ENCODE measurements at regions not wholly inside any gene's neighbourhood (a gene's known extent, or its start where the extent isn't known, plus 50 kb on each side); places are given as distances from the start of the nearest gene placed in this dataset.

DNA sequence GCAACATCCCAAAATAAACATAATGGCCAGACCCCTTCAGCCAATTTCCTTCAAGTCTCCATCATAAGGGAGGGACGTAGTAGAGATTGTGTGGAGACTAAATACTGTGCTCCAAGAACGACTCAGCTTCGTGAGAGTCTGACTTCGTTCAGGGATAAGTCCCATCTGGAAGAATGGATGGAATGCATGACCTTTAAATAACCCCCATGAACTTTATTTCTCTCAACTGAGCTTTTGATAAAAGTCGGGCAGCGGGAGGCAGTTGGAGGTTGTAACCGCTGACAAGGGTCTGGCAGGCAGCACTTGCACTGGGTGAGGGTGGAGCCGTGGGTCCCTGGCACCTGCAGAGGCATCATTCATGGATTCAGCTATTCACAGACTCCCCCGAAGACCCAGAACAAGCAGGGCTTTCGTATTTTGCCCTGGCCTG is 115.9 kb downstream of the ZFP36L2 start:
- in situ Hi-C loops (cut with MboI; ENCODE audit: low sequenced_read_pairs) = no loop called here

DNA sequence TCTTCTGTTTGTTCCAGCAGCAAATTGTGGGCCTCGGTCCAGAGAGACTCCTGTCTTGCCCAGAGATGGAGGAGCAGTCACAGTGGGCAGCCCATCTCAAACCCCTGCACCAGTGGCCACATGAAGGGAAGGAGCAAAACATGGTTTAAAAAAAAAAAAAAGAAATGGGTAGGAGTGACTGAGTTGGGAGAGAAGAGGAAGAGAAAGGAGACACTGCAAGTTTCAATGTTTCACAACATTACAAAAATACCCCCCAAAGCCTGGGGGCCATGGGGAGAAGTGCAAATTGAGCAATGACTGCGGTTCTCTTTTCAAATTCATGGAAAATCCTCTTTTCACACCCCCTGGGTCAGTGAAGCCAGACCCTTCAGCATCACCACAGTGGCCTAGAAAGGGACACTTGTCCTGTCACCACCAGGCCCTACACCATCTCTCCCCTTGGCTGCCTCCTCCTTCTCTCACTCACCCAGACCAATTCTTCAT is 117.1 kb downstream of the ZFP36L2 start:
- in situ Hi-C loops (cut with MboI; ENCODE audit: low sequenced_read_pairs) = no loop called here

DNA sequence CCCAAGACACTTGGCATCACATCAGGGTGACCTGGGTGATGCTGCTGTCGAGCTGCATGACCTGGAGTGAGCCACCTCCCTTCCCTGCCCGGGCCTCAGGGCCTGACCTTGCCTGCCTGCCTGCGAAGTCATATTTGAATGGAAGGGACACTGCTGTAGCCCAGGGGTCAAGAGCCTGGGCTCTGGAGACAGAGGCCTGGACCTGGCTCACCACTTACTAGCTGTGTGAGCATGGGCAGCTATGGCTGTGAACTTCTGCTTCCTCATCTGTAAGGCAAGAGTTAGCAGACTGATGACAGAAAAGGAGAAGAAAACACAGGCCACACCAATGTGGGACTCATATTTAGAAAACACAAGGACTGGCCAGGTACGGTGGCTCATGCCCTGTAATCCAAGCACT is 118.7 kb downstream of the ZFP36L2 start:
- in situ Hi-C loops (cut with MboI; ENCODE audit: low sequenced_read_pairs) = no loop called here

DNA sequence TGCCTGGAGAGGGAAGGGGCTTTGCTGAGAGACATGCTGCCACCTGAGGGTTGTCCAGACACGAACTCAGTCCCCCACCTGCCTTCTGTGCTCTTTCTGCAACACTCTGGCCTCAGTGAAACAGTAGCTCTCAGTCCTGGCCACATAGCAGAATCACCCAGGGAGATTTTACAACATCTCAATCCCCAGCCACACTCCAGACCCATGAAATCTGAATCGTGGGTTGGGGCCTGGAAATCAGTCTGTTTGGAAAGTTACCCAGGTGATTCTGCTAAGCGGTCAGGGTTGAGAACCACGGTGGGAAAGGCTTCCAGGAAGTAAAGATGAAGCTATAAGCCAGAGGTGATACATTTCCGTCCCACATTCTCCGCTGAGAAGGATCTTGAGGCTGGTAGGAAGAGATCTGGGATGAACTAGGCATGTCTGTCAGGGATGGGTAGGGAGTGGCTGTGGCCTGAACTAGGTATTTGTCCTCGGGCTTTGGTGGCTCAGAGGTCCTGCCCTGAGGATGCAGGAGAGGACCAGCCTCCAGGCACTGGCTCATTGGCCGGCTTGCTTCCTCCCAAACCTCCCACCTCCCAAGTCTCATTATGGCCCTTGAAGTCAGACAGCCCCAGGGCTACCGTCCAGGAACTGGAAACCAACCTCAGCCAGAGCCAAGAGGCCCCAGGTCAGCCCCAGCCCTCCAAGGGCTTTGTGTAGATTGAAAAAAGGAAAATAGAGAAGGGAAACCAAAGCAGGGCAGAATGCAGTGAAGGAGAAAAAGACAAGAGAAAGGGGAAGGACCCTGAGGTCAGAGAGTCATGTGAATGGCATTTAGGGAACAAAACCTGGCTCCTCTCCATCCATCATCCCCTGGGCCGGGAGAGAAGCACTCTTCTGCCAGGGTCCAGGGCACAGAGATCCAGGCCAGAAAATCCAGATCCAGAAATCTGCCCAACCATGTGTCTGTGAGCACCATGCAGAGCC is 119.6 kb downstream of the ZFP36L2 start:
- in situ Hi-C loops (cut with MboI; ENCODE audit: low sequenced_read_pairs) = no loop called here

DNA sequence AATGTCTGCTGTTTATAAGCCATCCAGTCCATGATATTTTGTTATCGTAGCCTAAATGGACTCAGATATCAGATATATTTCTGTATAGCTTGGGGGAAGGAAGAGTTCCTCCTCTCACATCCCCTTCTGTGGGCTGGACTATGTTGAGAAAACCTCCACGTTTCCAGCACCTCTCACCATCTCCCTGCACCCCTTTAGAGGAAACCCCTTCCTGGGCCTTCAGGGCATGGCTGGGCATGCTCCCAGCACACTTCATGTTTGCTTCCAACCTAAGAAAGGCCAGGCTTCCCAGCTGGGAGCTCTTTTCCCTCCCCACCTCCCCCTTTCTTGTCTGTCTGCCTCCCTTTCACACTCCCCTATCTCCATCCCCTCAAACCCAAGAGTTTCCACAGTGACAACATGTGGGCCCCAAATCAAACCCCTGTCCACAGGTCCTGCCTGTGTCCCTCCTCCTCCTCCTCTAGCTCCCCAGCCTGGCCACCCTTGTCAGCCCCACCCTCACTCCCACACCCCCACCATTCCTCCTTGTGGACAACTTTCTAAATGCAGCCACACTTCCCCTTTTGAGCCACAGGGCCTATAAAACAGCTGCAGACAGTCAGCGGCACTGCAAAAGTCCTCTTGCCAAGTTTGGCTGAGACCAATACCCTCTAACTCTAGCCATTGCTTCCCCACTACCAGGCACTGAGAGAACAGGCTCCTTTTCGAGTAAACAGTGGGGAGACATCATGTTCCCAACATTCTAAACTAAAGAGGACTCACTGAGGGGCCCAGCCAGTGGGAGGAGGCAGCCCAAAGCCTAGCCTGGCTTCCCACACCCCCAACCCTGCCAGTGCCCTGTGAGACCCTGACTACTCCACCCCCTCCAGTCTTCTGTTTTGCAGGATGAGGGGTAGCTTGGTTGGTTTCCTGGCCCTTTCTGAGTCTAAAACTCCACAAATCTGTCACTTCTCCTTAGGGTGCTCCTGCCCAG is 120.5 kb downstream of the ZFP36L2 start:
- in situ Hi-C loops (cut with MboI; ENCODE audit: low sequenced_read_pairs) = no loop called here

DNA sequence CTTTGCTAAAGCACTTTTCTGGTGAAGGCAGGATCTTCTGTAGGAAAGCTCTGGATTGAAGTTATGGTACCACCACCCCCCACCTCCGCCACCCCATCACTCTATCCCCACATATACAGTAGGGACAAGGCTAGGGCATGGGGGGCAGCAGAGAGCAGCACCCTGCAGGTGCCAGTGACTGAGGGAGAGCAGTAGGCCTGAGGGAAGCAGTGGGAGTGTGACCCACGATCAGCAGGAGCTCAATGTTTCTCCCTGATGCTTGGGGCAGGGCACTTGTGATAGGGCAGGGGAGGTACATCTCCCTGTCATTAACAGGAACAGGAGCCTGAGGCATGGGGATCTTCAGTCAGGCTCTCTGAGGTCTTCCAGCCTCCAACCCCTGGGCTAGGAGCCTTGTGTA is 121.6 kb downstream of the ZFP36L2 start:
- in situ Hi-C loops (cut with MboI; ENCODE audit: low sequenced_read_pairs) = no loop called here

DNA sequence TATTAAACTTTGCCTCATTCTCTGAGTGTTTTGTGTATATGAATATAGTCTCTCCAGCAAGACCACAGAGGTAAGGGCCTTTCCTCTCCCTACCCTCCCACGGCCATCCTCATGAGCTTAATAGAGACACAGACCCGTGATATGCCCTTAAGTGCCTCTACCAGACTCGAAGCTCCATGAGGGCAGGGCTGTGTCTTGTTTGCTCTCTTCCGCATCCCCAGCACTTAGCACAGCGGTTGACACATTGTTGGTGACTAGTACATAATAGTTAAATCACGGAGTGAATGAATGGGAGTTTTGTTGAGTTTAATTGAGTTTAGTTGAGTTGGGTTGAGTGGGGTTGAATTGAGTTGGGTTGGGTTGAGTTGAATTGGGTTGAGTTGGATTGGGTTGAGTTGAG is 122.3 kb downstream of the ZFP36L2 start:
- in situ Hi-C loops (cut with MboI; ENCODE audit: low sequenced_read_pairs) = no loop called here

DNA sequence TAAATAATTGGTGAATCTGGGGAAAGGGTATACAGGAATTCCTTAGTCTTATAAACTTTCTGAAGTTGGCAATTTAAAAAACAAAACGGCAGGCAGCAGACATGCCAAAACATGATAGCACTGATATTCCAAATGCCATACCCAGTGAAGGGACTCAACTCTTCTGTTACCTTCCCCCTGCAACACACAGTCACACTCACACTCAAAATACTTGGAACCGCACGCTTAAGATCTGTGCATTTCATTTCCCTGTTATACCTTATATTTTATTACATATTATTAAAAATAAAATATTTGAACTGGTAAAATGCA is 123.4 kb downstream of the ZFP36L2 start:
- in situ Hi-C loops (cut with MboI; ENCODE audit: low sequenced_read_pairs) = no loop called here

DNA sequence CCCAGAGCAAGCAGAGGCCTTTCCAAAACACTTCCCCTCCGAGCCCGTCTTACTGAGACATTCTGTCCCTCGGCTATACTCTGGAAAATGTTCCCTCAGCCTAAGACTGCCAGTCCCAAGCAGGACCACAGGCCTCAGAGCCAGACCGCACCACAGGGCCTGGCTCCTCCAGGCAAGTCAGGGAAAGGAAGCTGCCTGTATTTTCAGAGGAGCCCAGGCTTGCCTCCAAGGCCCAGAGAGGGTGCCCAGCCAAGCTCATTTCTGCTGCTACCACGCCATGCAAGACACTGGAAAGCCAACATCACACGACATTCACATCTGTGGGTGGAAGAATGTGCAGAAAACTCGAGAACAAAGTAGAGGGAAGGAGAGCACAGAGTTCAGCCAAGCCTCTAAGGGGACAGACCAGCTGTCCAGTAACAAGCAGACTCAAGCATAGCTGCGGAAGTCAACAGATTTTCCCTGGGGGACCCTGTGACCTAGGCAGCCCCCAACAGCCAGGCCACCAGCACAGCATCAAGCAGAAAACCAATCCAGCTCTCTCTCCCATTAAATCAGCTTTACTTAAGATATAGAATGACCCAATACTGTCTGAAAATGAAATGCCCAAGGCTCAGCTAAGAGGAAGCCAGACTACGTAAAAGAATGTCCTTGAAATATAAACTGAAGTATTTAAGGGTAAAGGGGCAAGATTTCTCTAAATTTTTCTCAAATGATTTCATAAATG is 123.9 kb downstream of the ZFP36L2 start:
- in situ Hi-C loops (cut with MboI; ENCODE audit: low sequenced_read_pairs) = no loop called here

DNA sequence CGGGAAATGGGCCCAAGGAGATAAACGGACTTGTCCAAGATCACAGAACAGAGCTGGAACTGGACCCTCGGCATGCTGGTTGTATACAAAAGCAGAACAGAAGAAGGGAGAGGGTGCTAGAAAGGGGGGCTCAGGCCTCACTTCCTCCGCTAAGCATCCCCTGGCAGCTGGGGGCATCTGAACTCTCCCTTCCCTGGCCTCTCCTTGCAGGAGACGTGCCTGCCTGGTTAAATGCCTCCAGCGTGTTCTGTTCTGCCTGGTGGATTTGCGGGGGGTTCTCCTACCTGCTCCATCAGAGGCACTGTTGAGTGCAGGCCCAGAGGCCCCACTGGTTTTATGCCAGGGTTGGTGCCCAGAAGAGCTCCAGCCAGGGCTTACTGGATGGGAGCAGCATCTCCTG is 124.7 kb downstream of the ZFP36L2 start:
- in situ Hi-C loops (cut with MboI; ENCODE audit: low sequenced_read_pairs) = no loop called here

DNA sequence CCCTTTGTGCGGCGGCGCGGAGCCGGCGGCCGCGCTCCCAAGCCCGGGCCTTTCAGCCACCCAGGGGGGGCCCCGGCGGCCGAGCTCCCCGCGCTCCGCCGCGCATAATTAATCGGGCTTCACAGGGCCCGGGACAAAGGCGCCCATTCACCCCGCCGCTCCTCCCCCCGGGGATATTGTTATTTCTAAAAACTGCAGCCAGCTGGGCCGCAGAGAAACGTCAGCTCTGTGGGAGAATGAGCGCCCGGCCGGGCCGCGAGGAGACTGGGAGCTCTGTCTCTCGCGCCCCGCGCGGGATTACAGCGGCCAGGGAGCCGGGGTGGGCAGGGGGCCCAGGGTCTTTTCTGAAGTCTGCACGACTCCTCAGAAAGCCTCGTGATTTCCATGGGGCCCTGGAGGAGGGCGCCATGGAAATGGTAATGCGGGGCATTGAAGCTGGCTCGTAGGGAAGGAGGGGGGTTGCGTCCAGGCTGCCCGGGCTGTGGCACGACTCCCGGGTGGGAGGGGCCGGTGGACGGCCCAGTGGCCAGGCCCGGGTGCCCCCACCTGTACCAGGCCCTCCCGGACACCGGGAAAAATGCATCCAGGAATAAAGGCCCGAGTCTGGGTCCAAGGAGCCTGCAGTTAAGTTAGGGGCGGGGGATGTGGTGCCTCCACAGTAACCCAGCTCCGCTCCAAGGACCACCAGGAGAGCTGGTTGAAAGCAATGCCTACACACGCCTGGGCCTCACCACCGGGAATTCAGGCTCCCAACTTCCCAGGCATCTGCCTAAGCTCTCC is 125.3 kb downstream of the ZFP36L2 start:
- in situ Hi-C loops (cut with MboI; ENCODE audit: low sequenced_read_pairs) = no loop called here

DNA sequence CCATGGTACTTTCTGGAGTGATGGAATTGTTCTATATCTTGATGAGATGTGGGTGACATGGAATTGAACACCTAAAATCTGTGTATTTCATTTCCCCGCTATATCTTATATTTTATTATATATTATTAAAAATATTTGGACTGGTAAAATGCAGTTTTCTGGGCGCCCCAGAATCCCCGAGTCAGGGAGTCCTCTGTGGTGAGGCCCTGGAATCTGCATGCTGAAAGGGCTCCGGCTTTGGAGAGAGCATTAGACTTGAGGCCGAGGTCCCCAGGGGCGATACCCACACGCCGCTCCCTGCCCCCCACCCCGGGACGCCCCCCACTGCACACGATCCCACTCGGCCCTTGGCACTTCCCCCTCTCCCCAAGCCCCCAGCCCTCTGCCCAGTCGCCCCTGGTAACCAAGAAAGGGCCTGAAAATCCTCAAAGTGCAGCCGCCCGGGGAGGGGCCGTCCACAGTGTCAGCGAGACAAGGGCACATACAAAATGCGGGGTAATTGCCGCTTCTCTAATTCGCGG is 126.0 kb downstream of the ZFP36L2 start:
- in situ Hi-C loops (cut with MboI; ENCODE audit: low sequenced_read_pairs) = no loop called here

DNA sequence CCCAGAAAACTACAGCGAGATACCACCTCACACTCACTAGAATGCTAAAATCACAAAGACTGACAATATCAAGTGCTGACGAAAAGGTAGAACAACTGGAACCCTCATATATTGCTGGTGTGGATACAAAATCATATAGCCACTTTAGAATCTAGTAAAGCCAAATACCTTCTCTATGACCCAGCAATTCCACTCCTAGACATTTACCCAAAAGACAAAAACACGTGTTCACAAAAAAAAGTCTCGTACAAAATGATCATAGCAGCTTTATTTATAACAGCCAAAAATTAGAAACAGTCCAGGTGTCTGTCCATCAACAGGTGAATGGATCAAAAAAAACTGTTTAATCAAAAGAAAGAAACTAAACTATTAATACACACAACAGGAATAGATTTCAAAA is 126.6 kb downstream of the ZFP36L2 start:
- in situ Hi-C loops (cut with MboI; ENCODE audit: low sequenced_read_pairs) = no loop called here

DNA sequence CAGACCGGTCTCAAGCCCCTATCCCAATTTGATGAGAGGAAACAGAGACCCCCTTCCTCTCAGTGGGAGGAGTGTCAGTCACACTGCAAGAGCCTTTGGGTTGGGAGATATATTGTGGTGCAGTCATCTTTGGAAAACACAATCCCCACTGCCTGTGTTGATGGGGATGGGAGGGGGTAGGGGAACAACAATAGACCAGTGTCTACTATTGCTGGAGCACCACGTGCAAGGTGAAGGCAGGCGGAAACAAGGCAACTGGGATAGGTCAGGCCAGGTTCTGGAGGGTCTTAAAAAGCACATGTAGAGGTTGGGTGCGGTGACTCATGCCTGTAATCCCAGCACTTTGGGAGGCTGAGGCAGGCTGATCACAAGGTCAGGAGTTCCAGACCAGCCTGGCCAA is 127.9 kb downstream of the ZFP36L2 start:
- in situ Hi-C loops (cut with MboI; ENCODE audit: low sequenced_read_pairs) = no loop called here

DNA sequence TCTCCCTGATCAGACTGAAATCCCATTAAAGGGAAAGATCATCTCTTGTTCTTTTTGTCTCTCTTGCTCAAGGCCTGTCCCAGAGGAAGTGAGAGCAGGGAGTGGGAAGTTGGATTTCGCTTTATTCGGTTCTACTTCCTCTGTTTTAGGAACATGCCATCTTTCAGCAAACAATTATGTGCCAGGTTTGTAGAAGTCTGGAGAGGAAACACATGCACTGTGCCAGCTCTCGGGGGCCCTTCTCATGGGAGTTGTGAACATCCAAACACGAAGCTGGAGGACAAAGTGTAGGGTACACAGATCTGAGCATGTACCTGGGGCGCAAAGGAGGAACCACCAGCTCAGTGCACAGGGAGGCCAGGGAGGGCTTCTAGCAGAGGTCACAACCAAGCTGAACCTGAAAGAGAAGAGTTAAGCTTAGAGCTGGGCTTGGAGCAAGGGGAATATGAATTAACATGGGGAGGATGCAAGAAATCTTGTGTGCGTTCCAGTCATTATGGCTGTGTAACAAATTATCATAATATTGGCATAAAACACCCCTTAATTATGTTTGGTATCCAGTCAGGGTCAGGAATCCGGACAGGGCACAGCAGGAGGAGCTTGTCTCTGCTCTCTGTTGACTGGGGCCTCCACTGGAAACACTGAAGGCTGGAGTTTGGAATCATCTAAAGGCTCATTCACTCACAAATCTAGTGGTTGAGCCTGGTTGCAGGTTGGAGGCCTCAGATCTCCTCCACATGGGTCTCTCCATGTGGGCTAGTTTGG is 128.6 kb downstream of the ZFP36L2 start:
- in situ Hi-C loops (cut with MboI; ENCODE audit: low sequenced_read_pairs) = no loop called here

DNA sequence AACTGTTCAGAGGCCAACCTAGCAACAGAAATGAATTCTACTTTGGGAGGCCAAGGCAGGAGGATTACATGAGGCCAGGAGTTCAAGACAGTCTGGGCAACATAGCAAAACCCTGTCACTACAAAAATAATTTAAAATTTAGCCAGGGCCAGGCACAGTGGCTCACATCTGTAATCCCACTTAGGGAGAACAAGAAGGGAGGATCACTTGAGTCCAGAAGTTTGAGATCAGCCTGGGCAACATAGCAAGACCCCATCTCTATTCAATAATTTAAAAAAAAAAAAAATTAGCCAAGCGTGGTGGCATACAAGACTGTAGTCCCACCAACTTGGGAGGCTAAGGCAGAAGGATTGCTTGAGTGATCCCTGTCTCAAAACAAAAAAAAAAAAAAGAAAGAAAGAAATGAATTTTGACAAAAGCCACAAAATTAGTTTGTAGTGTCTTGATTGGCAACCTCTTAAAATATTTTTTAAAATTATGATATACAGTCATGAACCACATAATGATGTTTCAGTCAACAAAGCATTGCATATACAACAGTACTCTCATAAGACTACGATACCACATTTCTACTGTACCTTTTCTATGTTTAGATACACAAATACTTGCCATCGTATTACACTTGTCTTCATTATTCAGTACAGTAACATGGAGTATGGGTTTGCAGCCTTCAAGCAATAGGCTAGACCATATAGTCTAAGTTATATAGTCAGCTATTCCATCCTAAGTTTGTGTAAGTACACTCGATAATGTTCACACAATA is 130.7 kb downstream of the ZFP36L2 start:
- in situ Hi-C loops (cut with MboI; ENCODE audit: low sequenced_read_pairs) = no loop called here

DNA sequence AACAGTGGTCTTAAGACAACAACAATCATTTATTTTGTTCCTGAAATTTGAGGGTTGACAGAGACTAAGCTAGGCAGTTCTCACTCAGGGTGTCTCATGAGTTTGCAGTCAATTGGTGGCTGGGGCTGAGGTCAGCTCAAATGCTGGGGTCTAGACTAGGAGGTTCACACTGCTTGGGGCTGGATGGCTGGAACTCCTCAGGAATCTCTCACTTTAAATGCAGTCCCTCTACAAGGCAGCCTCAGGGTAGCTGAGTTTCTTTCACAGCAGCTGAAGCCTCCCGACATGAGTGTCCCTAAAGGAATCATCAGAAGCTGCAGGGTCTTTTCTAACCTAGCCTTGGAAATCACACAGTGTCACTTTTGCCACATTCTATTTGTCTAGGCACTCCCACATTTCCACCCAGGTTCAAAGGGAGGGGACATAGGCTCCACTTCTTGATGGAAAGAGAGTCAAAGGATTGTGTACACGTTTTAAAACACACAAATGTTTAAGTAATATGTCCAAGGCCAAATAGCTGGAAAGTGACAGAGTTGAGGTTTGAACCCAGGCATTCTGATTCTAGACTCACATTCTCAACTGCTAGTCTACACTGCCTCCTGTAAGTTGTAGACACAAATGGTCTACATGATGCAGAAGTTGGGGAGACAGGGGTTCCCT is 133.8 kb downstream of the ZFP36L2 start:
- in situ Hi-C loops (cut with MboI; ENCODE audit: low sequenced_read_pairs) = no loop called here

DNA sequence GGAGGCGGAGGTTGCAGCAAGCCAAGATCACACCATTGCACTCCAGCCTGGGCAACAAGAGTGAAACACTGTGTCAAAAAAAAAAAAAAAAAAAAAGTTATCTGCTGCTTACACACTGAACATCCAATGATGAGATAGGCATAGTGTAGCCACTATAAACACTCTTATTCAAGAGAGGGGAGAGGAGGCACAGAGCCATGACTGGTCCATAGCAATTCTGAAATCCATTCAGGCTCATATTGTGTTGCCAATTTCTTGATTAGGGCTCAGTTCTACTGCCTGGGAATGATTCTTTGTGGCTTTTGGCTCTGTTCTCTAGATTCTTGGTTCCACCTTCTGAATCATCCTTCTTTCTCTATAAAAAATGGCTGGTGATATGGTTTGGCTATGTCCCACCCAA is 136.1 kb downstream of the ZFP36L2 start:
- in situ Hi-C loops (cut with MboI; ENCODE audit: low sequenced_read_pairs) = no loop called here
